ENCODE measurements at regions not wholly inside any gene's neighbourhood (a gene's known extent, or its start where the extent isn't known, plus 50 kb on each side); places are given as distances from the start of the nearest gene placed in this dataset.

DNA sequence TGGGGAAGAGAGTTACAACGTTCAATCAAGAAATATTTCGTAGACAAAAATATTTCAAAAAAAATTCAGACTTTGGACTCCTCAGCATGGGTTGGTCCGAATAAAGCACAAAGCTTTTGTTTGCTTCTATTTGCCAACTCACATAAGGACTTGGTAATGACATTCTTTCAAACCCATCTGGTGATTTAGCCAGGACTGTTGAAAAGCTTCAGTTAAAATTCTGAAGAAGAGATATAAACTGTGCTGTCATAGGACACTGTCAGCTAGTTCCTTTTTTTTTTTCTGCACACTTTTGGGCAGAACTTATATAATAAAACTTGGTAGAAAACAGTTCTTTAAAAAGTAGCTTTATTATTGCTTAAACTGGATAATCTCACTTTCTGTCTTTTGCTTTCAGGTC, 660.8 kb upstream of the SGO1 start:
- H3K27me3 ChIP-seq: no peaks in the 10 kb centered on the region
- H3K4me1 ChIP-seq (ENCODE audit: low read depth): no peaks in the 10 kb centered on the region
- TF ChIP-seq CTCF (IDR thresholded peaks at IDR 0.05; ENCODE audit: low read depth, low read length): no peak
- H3K9me3 ChIP-seq (ENCODE audit: low read depth): no peaks in the 10 kb centered on the region
- no peak overlapping the region for H3K27ac ChIP-seq
- no peak for DNase-seq (ENCODE audit: low read depth in 1 of 2, low spot score in 1 of 2)
- H3K36me3 ChIP-seq: no peaks in the 10 kb centered on the region
- no peak overlapping the region for H3K4me3 ChIP-seq

GRCh38 chr3:20846066-20846465, 660.1 kb upstream of the SGO1 start:
- no peaks in the 10 kb centered on the region for H3K4me1 ChIP-seq (ENCODE audit: low read depth)
- no peak overlapping the region for H3K4me3 ChIP-seq
- H3K36me3 ChIP-seq: no peaks in the 10 kb centered on the region
- H3K9me3 ChIP-seq (ENCODE audit: low read depth): no peaks in the 10 kb centered on the region
- H3K27me3 ChIP-seq: no peaks in the 10 kb centered on the region
- no peak for DNase-seq (ENCODE audit: low read depth in 1 of 2, low spot score in 1 of 2)
- no peak for TF ChIP-seq CTCF (IDR thresholded peaks at IDR 0.05; ENCODE audit: low read depth, low read length)
- no peak overlapping the region for H3K27ac ChIP-seq

DNA sequence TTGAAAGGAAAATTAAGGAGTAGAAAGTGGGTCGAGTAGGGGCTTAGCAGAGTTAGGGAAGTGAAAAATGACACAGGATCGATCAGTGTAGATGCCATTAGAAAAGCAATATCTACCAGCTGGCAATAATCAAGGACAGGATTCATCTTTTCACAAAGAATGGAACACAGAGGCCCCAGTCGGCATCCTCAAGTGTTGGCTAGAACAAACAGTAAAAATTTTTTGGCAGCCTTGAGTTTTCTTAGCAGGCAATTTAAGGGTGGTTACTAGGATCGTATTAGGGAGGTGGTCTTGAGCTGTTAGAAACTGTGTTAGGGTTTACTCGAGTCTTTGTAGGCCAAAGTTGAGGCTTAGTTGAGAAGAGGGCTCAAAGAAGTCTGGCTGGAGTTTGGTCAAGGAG, 658.8 kb upstream of the SGO1 start:
- Histone ChIP-seq H3K36me3 (no peaks in the 10 kb centered on the region), H3K4me3 (no peak overlapping the region), H3K27ac (no peak overlapping the region), H3K27me3 (no peaks in the 10 kb centered on the region), H3K4me1 (ENCODE audit: low read depth) (no peaks in the 10 kb centered on the region), H3K9me3 (ENCODE audit: low read depth) (no peaks in the 10 kb centered on the region)
- no peak for DNase-seq (ENCODE audit: low read depth in 1 of 2, low spot score in 1 of 2)
- TF ChIP-seq CTCF (IDR thresholded peaks at IDR 0.05; ENCODE audit: low read depth, low read length): no peak

DNA sequence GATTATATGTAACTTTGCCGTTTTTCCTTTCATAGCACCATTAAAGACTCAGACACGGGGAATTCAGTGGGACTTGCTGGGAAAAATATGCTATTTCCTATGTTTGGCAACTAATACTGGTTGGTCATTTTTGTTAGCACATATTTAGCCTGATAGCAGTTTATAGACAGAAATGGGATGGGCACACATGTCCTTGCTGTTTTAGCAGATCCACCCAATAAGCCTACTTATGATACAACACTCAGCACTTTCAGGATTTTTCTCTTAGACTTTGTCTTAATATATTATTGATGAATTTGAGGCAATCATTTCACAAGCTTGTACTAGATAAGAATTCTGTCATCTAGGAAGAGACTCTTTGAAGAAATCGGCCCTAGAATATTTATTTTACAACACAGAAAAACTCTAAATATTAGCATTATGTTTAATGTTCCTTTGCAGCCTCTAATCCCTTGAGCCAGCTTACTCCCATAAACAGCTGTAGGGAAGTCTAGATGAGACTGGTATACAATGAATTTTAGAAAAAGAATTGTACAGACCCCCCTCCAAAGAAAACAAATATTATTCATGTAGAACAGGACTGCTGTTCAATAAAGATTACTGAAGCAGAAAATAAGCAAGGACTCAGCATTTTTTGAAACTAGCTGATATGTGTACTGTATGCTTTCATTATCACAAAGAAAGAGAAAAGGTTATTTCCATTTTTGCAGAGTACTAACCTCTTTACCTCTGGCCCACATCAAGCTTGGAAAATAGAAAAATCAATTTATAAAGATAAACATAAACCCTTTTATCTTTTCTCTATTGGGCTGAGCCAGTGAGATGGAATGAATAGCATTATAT, 656.8 kb upstream of the SGO1 start:
- no peaks in the 10 kb centered on the region for H3K9me3 ChIP-seq (ENCODE audit: low read depth)
- no peak overlapping the region for H3K4me3 ChIP-seq
- no peaks in the 10 kb centered on the region for H3K4me1 ChIP-seq (ENCODE audit: low read depth)
- no peak for TF ChIP-seq CTCF (IDR thresholded peaks at IDR 0.05; ENCODE audit: low read depth, low read length)
- DNase-seq (ENCODE audit: low read depth in 1 of 2, low spot score in 1 of 2): no peak
- no peaks in the 10 kb centered on the region for H3K27me3 ChIP-seq
- H3K27ac ChIP-seq: no peak overlapping the region
- H3K36me3 ChIP-seq: no peaks in the 10 kb centered on the region

DNA sequence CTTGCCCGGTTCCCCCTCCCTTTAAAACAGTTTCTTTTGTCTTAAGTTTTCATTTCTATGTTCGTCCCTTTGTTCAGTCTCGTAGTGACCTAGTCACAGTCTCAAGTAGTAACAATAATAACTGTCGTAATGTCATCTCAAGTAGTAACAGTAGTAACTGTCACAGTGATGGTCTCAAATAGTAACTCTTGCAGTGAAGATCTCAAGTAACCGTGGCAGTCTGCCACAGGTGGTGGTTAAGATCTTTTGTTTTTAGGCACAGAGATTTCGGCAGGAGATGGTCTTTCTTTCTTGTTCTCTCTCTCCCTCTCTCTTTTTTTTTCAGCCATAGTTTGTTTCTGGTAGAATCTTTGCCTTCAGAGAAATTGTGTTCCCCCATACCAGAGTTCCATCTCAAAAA, 656.0 kb upstream of the SGO1 start:
- Histone ChIP-seq H3K36me3 (no peaks in the 10 kb centered on the region), H3K27ac (no peak overlapping the region), H3K27me3 (no peaks in the 10 kb centered on the region), H3K9me3 (ENCODE audit: low read depth) (no peaks in the 10 kb centered on the region), H3K4me1 (ENCODE audit: low read depth) (no peaks in the 10 kb centered on the region), H3K4me3 (no peak overlapping the region)
- no peak for DNase-seq (ENCODE audit: low read depth in 1 of 2, low spot score in 1 of 2)
- no peak for TF ChIP-seq CTCF (IDR thresholded peaks at IDR 0.05; ENCODE audit: low read depth, low read length)
